Esophagus squamous epithelium (tissue), 5 donors: ENCODE measurements at regions not wholly inside any gene's neighbourhood (a gene's known extent, or its start where the extent isn't known, plus 50 kb on each side); places are given as distances from the start of the nearest gene placed in this dataset.

Source experiments
- DNase-seq: peaks from one replicate; lab custom pipeline; 2025; lab: John Stamatoyannopoulos, UW
- H3K27ac ChIP-seq, 4 donors: fragments of 200-600 bp; sonication (generic); one replicate each; pipeline ENCODE4 v1.5.1; 2016 to 2019; ENCODE audit warnings: mild to moderate bottlenecking in 1 of 4
- H3K27me3 ChIP-seq, 4 donors: fragments of 200-600 bp; sonication (generic); 1 replicate in 3 of 4; 2 replicates in 1 of 4; pipeline versions ENCODE4 v1.5.1 to v1.6.0; 2017 to 2021; ENCODE audit warnings: antibody characterized with exemption in 1 of 4
- H3K36me3 ChIP-seq, 3 donors: fragments of 200-600 bp; sonication (generic); one replicate each; pipeline ENCODE4 v1.5.1; 2016 to 2019
- H3K4me1 ChIP-seq, 3 donors: fragments of 200-600 bp; sonication (generic); one replicate each; pipeline ENCODE4 v1.5.1; 2017 to 2019
- H3K4me3 ChIP-seq, 4 donors: fragments of 200-600 bp; sonication (generic); 1 replicate in 3 of 4; 2 replicates in 1 of 4; pipeline ENCODE4 v1.5.1; 2016 to 2019; ENCODE audit warnings: mild to moderate bottlenecking in 2 of 4, moderate library complexity in 1 of 4
- H3K9me3 ChIP-seq, 3 donors: fragments of 200-600 bp; sonication (generic); one replicate each; pipeline ENCODE4 v1.5.1; 2016 to 2019
- POLR2A ChIP-seq, 4 donors: fragments of 450-650 bp; IDR thresholded peaks; one replicate each; pipeline ENCODE4 v1.6.1; 2017; ENCODE audit warnings: antibody characterized with exemption in 4 of 4, mild to moderate bottlenecking in 4 of 4, moderate library complexity in 3 of 4
- WGBS, 2 donors: methylation state at CpG; one replicate each; pipeline ENCODE4 v1.1.5; 2018; 5-methylcytosine and 5-hydroxymethylcytosine counted together
- intact Hi-C: fragments of 100-400 bp; cut with DNase I; formaldehyde crosslinking; loops from one replicate; pipeline ENCODE4 v1.15.0; 2022
- TF ChIP-seq, protein P1 (sequence below), 6 experiments: fragments of 450-650 bp in 4 of 6; fragments of 200-600 bp in 2 of 6; sonication (generic) in 2 of 6; IDR thresholded peaks; one replicate each; pipeline ENCODE4 v1.5.1; 2016 to 2019; ENCODE audit warnings: antibody characterized with exemption in 6 of 6, mild to moderate bottlenecking in 4 of 6, moderate library complexity in 4 of 6
- donor health status: DM: yes; HTN: yes; CAD: no.

DNA sequence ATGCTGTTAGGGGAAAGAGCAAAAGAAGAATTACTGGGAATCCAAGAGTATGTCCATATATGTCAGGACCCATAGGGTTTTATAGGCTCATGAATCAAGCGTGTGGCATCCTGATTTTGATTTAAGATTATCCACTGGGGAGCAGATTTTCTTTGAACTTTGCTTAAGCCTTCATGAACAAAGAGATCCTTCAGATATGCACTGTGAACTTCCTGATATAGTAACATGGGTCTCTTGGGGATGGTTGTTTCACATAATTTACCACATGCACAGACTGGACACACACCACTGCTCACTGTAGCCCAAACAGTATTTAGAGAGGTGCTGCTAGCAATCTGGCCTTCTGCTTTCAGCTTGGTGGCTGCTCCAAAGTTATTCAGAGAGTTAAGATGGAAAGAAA lies 200.9 kb upstream of the ZPLD1 start:
- Histone ChIP-seq H3K9me3 (no peaks in the 10 kb centered on the region), H3K4me1 (no peaks in the 10 kb centered on the region), H3K27ac (no peak overlapping the region), H3K27me3 (no peaks in the 10 kb centered on the region), H3K4me3 (no peak overlapping the region), H3K36me3 (no peaks in the 10 kb centered on the region)
- DNase-seq, result no peak
- intact Hi-C loops, result loop anchor here (5.0 kb wide), 1 partner anchor 303 kb away; no protein-coding TSS in a partner anchor
- WGBS, 2 donors, result 63 to 78% methylated on average over 1 of the region's 1 CpG
- no peak for TF ChIP-seq POLR2A (IDR thresholded peaks at IDR 0.05)
- TF ChIP-seq, protein P1, sequence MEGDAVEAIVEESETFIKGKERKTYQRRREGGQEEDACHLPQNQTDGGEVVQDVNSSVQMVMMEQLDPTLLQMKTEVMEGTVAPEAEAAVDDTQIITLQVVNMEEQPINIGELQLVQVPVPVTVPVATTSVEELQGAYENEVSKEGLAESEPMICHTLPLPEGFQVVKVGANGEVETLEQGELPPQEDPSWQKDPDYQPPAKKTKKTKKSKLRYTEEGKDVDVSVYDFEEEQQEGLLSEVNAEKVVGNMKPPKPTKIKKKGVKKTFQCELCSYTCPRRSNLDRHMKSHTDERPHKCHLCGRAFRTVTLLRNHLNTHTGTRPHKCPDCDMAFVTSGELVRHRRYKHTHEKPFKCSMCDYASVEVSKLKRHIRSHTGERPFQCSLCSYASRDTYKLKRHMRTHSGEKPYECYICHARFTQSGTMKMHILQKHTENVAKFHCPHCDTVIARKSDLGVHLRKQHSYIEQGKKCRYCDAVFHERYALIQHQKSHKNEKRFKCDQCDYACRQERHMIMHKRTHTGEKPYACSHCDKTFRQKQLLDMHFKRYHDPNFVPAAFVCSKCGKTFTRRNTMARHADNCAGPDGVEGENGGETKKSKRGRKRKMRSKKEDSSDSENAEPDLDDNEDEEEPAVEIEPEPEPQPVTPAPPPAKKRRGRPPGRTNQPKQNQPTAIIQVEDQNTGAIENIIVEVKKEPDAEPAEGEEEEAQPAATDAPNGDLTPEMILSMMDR (IDR thresholded peaks at IDR 0.05), result no peak

DNA sequence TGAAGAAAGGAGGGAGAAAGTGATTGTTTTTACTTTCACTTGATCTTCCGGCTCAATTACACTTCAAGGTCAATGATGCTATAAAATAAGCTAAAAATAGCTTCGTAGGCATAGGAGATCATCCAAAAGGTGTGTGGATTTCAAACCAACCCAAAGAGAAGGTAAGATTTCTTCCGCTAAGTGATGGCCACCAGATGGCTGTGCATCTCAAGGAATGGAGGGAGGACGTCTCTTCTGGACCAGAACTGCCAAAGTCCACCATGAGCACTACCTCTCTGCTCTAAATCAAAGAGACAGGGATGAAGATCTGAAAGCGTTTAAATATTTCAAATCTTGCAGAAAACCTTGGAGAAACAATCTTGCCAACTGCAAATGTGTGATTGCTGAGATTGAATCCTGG lies 199.1 kb upstream of the ZPLD1 start:
- H3K4me3 ChIP-seq, result no peak overlapping the region
- no peak for DNase-seq
- no peaks in the 10 kb centered on the region for H3K27me3 ChIP-seq
- 29 to 76% methylated on average over 5 of the region's 5 CpGs for WGBS, 2 donors
- TF ChIP-seq POLR2A (IDR thresholded peaks at IDR 0.05), result no peak
- TF ChIP-seq, protein P1 (IDR thresholded peaks at IDR 0.05), result peak in 1 of 6 experiments; percentile 68
- no peaks in the 10 kb centered on the region for H3K4me1 ChIP-seq
- no peaks in the 10 kb centered on the region for H3K9me3 ChIP-seq
- H3K27ac ChIP-seq, result no peak overlapping the region
- intact Hi-C loops, result no loop called here
- no peaks in the 10 kb centered on the region for H3K36me3 ChIP-seq

DNA sequence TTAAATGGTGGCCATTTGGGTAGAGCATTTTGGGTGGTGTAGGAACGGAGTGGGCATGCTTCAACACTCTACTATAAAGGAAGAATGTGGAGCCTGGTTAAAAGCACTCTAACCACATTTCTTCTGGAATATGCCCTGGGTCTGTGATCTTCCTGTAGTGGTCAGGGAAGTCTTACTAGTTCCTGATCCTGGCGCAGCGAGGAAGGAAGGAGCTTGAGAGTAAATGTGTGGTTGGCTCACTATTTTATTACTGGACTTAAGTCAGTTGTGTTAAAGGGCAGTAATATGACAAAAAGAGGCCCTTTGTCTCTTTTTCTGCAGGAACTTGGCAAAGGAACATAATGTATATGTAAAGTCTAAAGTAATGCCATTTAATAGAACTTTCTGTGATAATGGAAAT lies 197.6 kb upstream of the ZPLD1 start:
- no peaks in the 10 kb centered on the region for H3K9me3 ChIP-seq
- H3K27ac ChIP-seq, result no peak overlapping the region
- WGBS, 2 donors, result 90 to 94% methylated on average over 3 of the region's 3 CpGs
- H3K4me3 ChIP-seq, result no peak overlapping the region
- H3K27me3 ChIP-seq, result no peaks in the 10 kb centered on the region
- no peaks in the 10 kb centered on the region for H3K4me1 ChIP-seq
- TF ChIP-seq POLR2A (IDR thresholded peaks at IDR 0.05), result no peak
- TF ChIP-seq, protein P1 (IDR thresholded peaks at IDR 0.05), result no peak
- no peak for DNase-seq
- H3K36me3 ChIP-seq, result no peaks in the 10 kb centered on the region
- intact Hi-C loops, result no loop called here

DNA sequence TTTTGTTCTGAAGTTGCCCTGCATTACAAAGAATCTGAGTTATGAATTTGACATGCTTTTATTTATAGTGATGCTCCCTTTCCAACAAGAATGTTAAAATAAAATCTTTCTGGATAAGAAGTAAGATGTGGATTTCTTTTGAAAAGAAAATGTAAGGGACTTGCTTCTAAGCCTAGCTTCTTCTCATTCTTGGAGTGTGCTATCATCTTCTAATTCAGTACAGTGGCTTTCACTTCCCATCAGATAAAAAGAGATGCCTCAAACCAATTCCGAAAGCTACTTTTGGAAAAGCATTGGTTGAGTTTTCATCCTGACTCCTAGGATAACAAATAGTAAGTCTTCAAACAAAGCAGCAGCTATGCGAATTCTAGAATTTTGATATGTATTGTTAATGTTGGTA lies 197.0 kb upstream of the ZPLD1 start:
- Histone ChIP-seq H3K9me3 (no peaks in the 10 kb centered on the region), H3K27ac (no peak overlapping the region), H3K36me3 (no peaks in the 10 kb centered on the region), H3K27me3 (no peaks in the 10 kb centered on the region), H3K4me3 (no peak overlapping the region), H3K4me1 (no peaks in the 10 kb centered on the region)
- DNase-seq, result no peak
- TF ChIP-seq POLR2A (IDR thresholded peaks at IDR 0.05), result no peak
- TF ChIP-seq, protein P1 (IDR thresholded peaks at IDR 0.05), result no peak
- intact Hi-C loops, result no loop called here
- WGBS, 2 donors, result 77 to 89% methylated on average over 2 of the region's 2 CpGs

DNA sequence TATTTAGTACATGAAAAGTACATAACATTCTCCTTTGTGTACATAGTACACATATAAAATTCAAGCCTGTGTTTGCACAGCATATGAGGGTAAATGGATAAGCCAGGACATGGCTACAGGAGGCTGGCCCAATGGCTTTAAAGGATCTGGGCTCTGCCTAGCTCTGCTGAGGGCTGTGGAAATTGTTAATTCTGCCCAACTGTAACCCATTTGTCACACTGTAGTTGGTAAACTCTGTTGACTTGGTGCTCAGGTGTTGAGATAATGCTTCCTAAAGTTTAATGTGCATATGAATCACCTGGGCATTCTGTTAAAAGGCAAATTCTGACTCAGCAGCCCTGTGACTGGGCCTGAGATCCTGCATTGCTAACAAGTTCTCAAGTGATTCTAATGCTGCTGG lies 196.5 kb upstream of the ZPLD1 start:
- no peaks in the 10 kb centered on the region for H3K4me1 ChIP-seq
- intact Hi-C loops, result no loop called here
- H3K9me3 ChIP-seq, result no peaks in the 10 kb centered on the region
- H3K4me3 ChIP-seq, result no peak overlapping the region
- DNase-seq, result no peak
- no peak for TF ChIP-seq POLR2A (IDR thresholded peaks at IDR 0.05)
- TF ChIP-seq, protein P1 (IDR thresholded peaks at IDR 0.05), result no peak
- H3K27me3 ChIP-seq, result no peaks in the 10 kb centered on the region
- no peaks in the 10 kb centered on the region for H3K36me3 ChIP-seq
- no peak overlapping the region for H3K27ac ChIP-seq
